ENCODE measurements at regions not wholly inside any gene's neighbourhood (a gene's known extent, or its start where the extent isn't known, plus 50 kb on each side); places are given as distances from the start of the nearest gene placed in this dataset.
"Not testable (repeated sequence)": the region's sequence is repeated elsewhere in the genome, so short reads cannot be mapped to it uniquely, and the experiment has no call there.

DNA sequence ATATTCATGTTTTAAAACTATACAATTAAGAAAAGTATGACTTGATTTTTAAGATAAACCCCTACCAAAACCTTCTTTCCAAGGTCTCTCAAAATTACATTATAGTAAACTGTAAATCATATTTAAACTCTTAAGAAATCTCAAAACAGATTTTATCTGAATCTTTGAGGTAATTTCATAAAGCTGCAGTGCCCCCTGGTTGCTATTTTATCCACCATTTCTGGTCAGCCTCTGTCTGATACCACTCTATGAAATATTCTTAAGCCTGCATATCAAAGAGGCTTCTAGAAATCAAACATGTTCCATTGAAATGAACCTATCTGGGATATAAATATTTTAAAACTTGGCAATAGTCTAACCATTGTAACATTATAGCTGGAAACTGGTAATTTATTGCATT, 317.3 kb downstream of the COL11A1 start:
- H2AK5ac ChIP-seq (ENCODE audit: insufficient read length, low read length), result no peak overlapping the region
- H2BK20ac ChIP-seq (ENCODE audit: low read depth, low read length, poor library complexity, severe bottlenecking), result no peak overlapping the region
- no peaks in the 10 kb centered on the region for H3K4me1 ChIP-seq (ENCODE audit: insufficient read depth, low read length)
- H3K9me3 ChIP-seq (ENCODE audit: control insufficient read depth, low read depth, low read length), result no peaks in the 10 kb centered on the region
- no peak overlapping the region for H3K9ac ChIP-seq (ENCODE audit: extremely low read depth, insufficient read length, low read length)
- no peaks in the 10 kb centered on the region for H3K23me2 ChIP-seq (ENCODE audit: insufficient read length, low read depth, low read length, poor library complexity, severe bottlenecking)
- DNase-seq, result no peak
- TF ChIP-seq, protein P1, sequence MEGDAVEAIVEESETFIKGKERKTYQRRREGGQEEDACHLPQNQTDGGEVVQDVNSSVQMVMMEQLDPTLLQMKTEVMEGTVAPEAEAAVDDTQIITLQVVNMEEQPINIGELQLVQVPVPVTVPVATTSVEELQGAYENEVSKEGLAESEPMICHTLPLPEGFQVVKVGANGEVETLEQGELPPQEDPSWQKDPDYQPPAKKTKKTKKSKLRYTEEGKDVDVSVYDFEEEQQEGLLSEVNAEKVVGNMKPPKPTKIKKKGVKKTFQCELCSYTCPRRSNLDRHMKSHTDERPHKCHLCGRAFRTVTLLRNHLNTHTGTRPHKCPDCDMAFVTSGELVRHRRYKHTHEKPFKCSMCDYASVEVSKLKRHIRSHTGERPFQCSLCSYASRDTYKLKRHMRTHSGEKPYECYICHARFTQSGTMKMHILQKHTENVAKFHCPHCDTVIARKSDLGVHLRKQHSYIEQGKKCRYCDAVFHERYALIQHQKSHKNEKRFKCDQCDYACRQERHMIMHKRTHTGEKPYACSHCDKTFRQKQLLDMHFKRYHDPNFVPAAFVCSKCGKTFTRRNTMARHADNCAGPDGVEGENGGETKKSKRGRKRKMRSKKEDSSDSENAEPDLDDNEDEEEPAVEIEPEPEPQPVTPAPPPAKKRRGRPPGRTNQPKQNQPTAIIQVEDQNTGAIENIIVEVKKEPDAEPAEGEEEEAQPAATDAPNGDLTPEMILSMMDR (conservative IDR thresholded peaks at IDR 0.05), result peak; percentile 46
- no peak overlapping the region for H3K18ac ChIP-seq (ENCODE audit: insufficient read length, low read depth, low read length)
- no peak overlapping the region for H3T11ph ChIP-seq (ENCODE audit: low read length)
- H3K14ac ChIP-seq (ENCODE audit: insufficient read depth, low read length), result no peak overlapping the region
- Mint-ChIP-seq H3K27ac (no peak overlapping the region), H3K4me1 (no peaks in the 10 kb centered on the region), H3K4me3 (no peak overlapping the region), H3K9me3 (no peaks in the 10 kb centered on the region), H3K36me3 (ENCODE audit: insufficient read depth in 1 of 3, low read depth in 3 of 3) (no peaks in the 10 kb centered on the region), H3K27me3 (ENCODE audit: low read depth) (no peaks in the 10 kb centered on the region)
- H2AFZ ChIP-seq (ENCODE audit: low read length), result no peak overlapping the region
- no peaks in the 10 kb centered on the region for H3K79me2 ChIP-seq (ENCODE audit: insufficient read depth, low read length)
- no peak overlapping the region for H3K23ac ChIP-seq (ENCODE audit: insufficient read length, low read depth, low read length)
- H2BK15ac ChIP-seq (ENCODE audit: low read depth, low read length), result no peak overlapping the region
- no peak overlapping the region for H3K4ac ChIP-seq (ENCODE audit: low read depth, low read length)
- H2BK12ac ChIP-seq (ENCODE audit: insufficient read length, low read depth, low read length), result no peak overlapping the region
- H4K20me1 ChIP-seq (ENCODE audit: control insufficient read depth, insufficient read depth, insufficient read length), result no peaks in the 10 kb centered on the region
- no peaks in the 10 kb centered on the region for H3K27me3 ChIP-seq (ENCODE audit: insufficient read depth, low read length)
- no peak overlapping the region for H4K8ac ChIP-seq (replicated peaks; ENCODE audit: insufficient read length, low read depth, low read length)
- no peak overlapping the region for H2BK5ac ChIP-seq (ENCODE audit: insufficient read length, low read length)
- H3K27ac ChIP-seq (ENCODE audit: insufficient read length, low read depth, low read length), result no peak overlapping the region
- H4K91ac ChIP-seq (ENCODE audit: insufficient read length, low read depth, low read length), result no peak overlapping the region
- H4K5ac ChIP-seq (ENCODE audit: insufficient read length, low read depth, low read length), result no peak overlapping the region
- no peak overlapping the region for H3K4me2 ChIP-seq (ENCODE audit: insufficient read depth, insufficient read length, low read length)
- no peak overlapping the region for H2BK120ac ChIP-seq (ENCODE audit: low read depth, low read length, poor library complexity, severe bottlenecking)
- no peaks in the 10 kb centered on the region for H3K79me1 ChIP-seq (ENCODE audit: insufficient read depth, low read depth, low read length, poor library complexity, severe bottlenecking)
- H3K56ac ChIP-seq (ENCODE audit: insufficient read length, low read depth, low read length), result no peak overlapping the region

DNA sequence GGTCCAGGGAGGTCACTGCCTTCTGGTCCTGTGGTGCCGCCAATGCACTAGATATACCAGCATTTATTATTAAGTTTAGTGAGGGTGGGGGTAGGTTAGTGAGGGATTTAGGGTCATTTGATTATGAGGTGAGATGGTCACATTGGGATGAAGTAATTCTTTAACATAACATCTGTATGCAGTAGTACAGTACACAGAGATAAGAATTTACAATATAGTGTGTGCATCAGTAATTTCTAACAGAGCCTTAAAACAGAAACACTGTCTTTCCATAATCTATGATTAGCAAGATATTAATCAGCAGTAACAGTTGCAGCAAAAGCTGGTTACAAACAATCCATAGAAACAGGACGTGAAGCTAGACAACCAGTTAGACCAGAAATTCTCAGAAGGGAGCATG, 318.4 kb downstream of the COL11A1 start:
- not testable (repeated sequence) for H2BK15ac ChIP-seq (ENCODE audit: low read depth, low read length); H2BK5ac ChIP-seq (ENCODE audit: insufficient read length, low read length); H3K27ac ChIP-seq (ENCODE audit: insufficient read length, low read depth, low read length); H3K4ac ChIP-seq (ENCODE audit: low read depth, low read length); H4K91ac ChIP-seq (ENCODE audit: insufficient read length, low read depth, low read length); H2AK5ac ChIP-seq (ENCODE audit: insufficient read length, low read length); H2BK12ac ChIP-seq (ENCODE audit: insufficient read length, low read depth, low read length); H3K4me1 Mint-ChIP-seq; H3K56ac ChIP-seq (ENCODE audit: insufficient read length, low read depth, low read length); H3K79me2 ChIP-seq (ENCODE audit: insufficient read depth, low read length); H2BK120ac ChIP-seq (ENCODE audit: low read depth, low read length, poor library complexity, severe bottlenecking); H3K18ac ChIP-seq (ENCODE audit: insufficient read length, low read depth, low read length); H3K14ac ChIP-seq (ENCODE audit: insufficient read depth, low read length); H3K4me1 ChIP-seq (ENCODE audit: insufficient read depth, low read length); H3K9ac ChIP-seq (ENCODE audit: extremely low read depth, insufficient read length, low read length); H4K8ac ChIP-seq (replicated peaks; ENCODE audit: insufficient read length, low read depth, low read length); H3K9me3 Mint-ChIP-seq; H3K4me3 Mint-ChIP-seq; H4K5ac ChIP-seq (ENCODE audit: insufficient read length, low read depth, low read length); H2BK20ac ChIP-seq (ENCODE audit: low read depth, low read length, poor library complexity, severe bottlenecking); H3K27me3 ChIP-seq (ENCODE audit: insufficient read depth, low read length); H3K27ac Mint-ChIP-seq; H3T11ph ChIP-seq (ENCODE audit: low read length); H3K27me3 Mint-ChIP-seq (ENCODE audit: low read depth); H3K79me1 ChIP-seq (ENCODE audit: insufficient read depth, low read depth, low read length, poor library complexity, severe bottlenecking); H2AFZ ChIP-seq (ENCODE audit: low read length); H3K23me2 ChIP-seq (ENCODE audit: insufficient read length, low read depth, low read length, poor library complexity, severe bottlenecking); H3K9me3 ChIP-seq (ENCODE audit: control insufficient read depth, low read depth, low read length); H4K20me1 ChIP-seq (ENCODE audit: control insufficient read depth, insufficient read depth, insufficient read length); H3K23ac ChIP-seq (ENCODE audit: insufficient read length, low read depth, low read length); H3K4me2 ChIP-seq (ENCODE audit: insufficient read depth, insufficient read length, low read length); H3K36me3 Mint-ChIP-seq (ENCODE audit: insufficient read depth in 1 of 3, low read depth in 3 of 3); DNase-seq
- no CpG with 5 or more reads among the region's 2 CpGs for WGBS (ENCODE audit: extremely low coverage, insufficient read length, low lambda C conversion rate)
